ENCODE measurements at regions not wholly inside any gene's neighbourhood (a gene's known extent, or its start where the extent isn't known, plus 50 kb on each side); places are given as distances from the start of the nearest gene placed in this dataset.

DNA sequence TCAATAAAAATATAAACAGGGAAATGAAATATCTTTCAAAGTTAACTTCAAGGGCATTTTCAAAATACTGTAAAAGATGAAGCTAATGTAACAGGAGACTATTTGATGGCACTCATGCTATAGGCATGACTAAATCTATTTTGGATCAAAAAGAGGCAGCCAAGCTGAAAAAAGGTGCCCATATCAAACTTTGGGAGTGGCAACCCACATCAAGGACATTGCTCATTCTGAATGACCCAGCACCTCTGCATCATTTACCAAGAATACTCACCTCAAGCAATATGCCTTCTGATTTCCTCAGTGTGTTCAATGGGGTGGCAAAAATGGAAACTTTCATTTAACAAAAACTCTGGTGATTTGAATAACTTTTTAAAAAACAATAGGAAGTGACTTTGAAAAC lies 853.3 kb downstream of the TLE1 start:
- BruUV-seq (replicated peaks) = no TSS peak
- H2AFZ ChIP-seq = no peak overlapping the region

DNA sequence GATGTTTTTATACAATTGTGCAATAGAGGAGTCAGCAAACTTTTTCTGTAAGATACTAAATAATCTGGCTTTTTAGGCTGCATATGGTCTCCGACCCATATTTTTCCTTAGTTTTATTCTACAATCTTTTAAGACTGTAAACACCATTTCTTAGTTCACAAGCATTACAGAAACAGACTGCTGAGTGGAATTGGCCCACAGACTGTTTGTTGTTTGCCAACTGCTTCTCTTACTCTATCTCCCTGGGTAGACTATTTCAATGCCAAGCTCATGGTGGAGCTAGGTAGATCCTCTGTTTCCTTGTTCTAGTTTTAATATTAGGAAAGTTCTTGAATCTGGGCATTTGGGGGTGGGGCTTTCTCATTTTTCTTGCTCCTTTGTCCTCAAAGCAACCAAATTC lies 857.6 kb downstream of the TLE1 start:
- Histone ChIP-seq H3K4me3 (no peak overlapping the region), H3K79me2 (ENCODE audit: low read depth) (no peaks in the 10 kb centered on the region), H3K4me1 (replicated peaks; ENCODE audit: insufficient read depth) (peaks cover 12% of the 10 kb centered on the region), H3K36me3 (ENCODE audit: low read depth) (no peaks in the 10 kb centered on the region), H3K27ac (no peak overlapping the region), H2AFZ (no peak overlapping the region), H3F3A (ENCODE audit: insufficient read depth, low read depth) (peaks cover 6% of the 10 kb centered on the region), H3K4me2 (no peak overlapping the region), H3K9me3 (ENCODE audit: insufficient read depth, low read depth) (no peaks in the 10 kb centered on the region), H4K20me1 (ENCODE audit: insufficient read depth) (no peaks in the 10 kb centered on the region), H3K27me3 (ENCODE audit: insufficient read depth, low read depth) (no peaks in the 10 kb centered on the region), H3K9me2 (ENCODE audit: insufficient read depth) (no peaks in the 10 kb centered on the region)
- intact Hi-C loops (cut with micrococcal nuclease; ENCODE audit: unreplicated experiment) = no loop called here
- ChIA-PET CTCF (interaction anchor here (0.6 kb wide), 1 partner anchor 24 kb away, joined by 4 read pairs; no protein-coding TSS in a partner anchor), POLR2A (ENCODE audit: unreplicated experiment) (no interaction called here)
- no peak for DNase-seq
- no TSS peak for BruUV-seq (replicated peaks)
- TF ChIP-seq, protein P1, sequence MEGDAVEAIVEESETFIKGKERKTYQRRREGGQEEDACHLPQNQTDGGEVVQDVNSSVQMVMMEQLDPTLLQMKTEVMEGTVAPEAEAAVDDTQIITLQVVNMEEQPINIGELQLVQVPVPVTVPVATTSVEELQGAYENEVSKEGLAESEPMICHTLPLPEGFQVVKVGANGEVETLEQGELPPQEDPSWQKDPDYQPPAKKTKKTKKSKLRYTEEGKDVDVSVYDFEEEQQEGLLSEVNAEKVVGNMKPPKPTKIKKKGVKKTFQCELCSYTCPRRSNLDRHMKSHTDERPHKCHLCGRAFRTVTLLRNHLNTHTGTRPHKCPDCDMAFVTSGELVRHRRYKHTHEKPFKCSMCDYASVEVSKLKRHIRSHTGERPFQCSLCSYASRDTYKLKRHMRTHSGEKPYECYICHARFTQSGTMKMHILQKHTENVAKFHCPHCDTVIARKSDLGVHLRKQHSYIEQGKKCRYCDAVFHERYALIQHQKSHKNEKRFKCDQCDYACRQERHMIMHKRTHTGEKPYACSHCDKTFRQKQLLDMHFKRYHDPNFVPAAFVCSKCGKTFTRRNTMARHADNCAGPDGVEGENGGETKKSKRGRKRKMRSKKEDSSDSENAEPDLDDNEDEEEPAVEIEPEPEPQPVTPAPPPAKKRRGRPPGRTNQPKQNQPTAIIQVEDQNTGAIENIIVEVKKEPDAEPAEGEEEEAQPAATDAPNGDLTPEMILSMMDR (conservative IDR thresholded peaks at IDR 0.05) = no peak
- no peak for TF ChIP-seq EZH2 (IDR thresholded peaks at IDR 0.05; ENCODE audit: low read depth)

More for the DNA sequence above, 853.3 kb downstream of the TLE1 start:
- TF ChIP-seq, protein P1 (conservative IDR thresholded peaks at IDR 0.05) = no peak
- no peak for TF ChIP-seq EZH2 (IDR thresholded peaks at IDR 0.05; ENCODE audit: low read depth)
- no peaks in the 10 kb centered on the region for H3K9me2 ChIP-seq (ENCODE audit: insufficient read depth)
- DNase-seq = peak; percentile 2 to 55
- CTCF ChIA-PET = no interaction called here
- intact Hi-C loops (cut with micrococcal nuclease; ENCODE audit: unreplicated experiment) = no loop called here
- peaks cover 12% of the 10 kb centered on the region for H3K4me1 ChIP-seq (replicated peaks; ENCODE audit: insufficient read depth)
- no peaks in the 10 kb centered on the region for H3K36me3 ChIP-seq (ENCODE audit: low read depth)
- no peaks in the 10 kb centered on the region for H3K27me3 ChIP-seq (ENCODE audit: insufficient read depth, low read depth)
- H3K79me2 ChIP-seq (ENCODE audit: low read depth) = no peaks in the 10 kb centered on the region
- H4K20me1 ChIP-seq (ENCODE audit: insufficient read depth) = no peaks in the 10 kb centered on the region
- peaks cover 6% of the 10 kb centered on the region for H3F3A ChIP-seq (ENCODE audit: insufficient read depth, low read depth)
- POLR2A ChIA-PET (ENCODE audit: unreplicated experiment) = no interaction called here
- no peak overlapping the region for H3K4me3 ChIP-seq
- 0 out of 2 replicates have a peak overlapping the region, but pooled peaks have one; percentile 20 for H3K4me2 ChIP-seq
- no peaks in the 10 kb centered on the region for H3K9me3 ChIP-seq (ENCODE audit: insufficient read depth, low read depth)
- H3K27ac ChIP-seq = peak overlapping the region; percentile 47; the same call in 1 of the 2 replicates

DNA sequence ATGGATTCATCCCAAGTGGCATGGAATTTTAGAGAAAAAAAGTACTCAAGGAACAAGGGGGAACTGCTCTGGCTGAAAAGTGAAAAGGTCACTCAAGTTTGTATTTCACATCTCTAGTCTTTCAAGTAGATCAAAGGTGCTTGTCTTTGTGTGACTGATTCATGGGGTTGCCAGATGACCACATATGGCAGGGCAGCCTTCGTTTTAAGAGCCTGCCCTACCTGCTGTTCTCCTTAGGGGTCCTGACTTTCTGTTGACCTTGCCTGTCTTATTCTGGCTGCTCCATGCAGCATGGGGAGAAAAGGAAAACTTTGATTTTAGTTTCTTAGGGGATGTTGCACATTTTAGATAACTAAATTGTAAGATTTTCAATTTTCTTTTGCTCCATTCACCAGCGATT lies 877.7 kb downstream of the TLE1 start:
- no peak overlapping the region for H3K27ac ChIP-seq
- H3K4me3 ChIP-seq = no peak overlapping the region
- no peaks in the 10 kb centered on the region for H3K79me2 ChIP-seq (ENCODE audit: low read depth)
- H3K4me2 ChIP-seq = no peak overlapping the region
- no peaks in the 10 kb centered on the region for H3K9me3 ChIP-seq (ENCODE audit: insufficient read depth, low read depth)
- BruUV-seq (replicated peaks) = no TSS peak
- ChIA-PET CTCF (no interaction called here), POLR2A (ENCODE audit: unreplicated experiment) (no interaction called here)
- no peak for DNase-seq
- H4K20me1 ChIP-seq (ENCODE audit: insufficient read depth) = no peaks in the 10 kb centered on the region
- no peaks in the 10 kb centered on the region for H3F3A ChIP-seq (ENCODE audit: insufficient read depth, low read depth)
- no peaks in the 10 kb centered on the region for H3K27me3 ChIP-seq (ENCODE audit: insufficient read depth, low read depth)
- TF ChIP-seq, protein P1 (conservative IDR thresholded peaks at IDR 0.05) = no peak
- no peak for TF ChIP-seq EZH2 (IDR thresholded peaks at IDR 0.05; ENCODE audit: low read depth)
- H3K4me1 ChIP-seq (replicated peaks; ENCODE audit: insufficient read depth) = no peaks in the 10 kb centered on the region
- no peaks in the 10 kb centered on the region for H3K9me2 ChIP-seq (ENCODE audit: insufficient read depth)
- no peaks in the 10 kb centered on the region for H3K36me3 ChIP-seq (ENCODE audit: low read depth)
- H2AFZ ChIP-seq = no peak overlapping the region
- intact Hi-C loops (cut with micrococcal nuclease; ENCODE audit: unreplicated experiment) = no loop called here
